ENCODE measurements at regions not wholly inside any gene's neighbourhood (a gene's known extent, or its start where the extent isn't known, plus 50 kb on each side); places are given as distances from the start of the nearest gene placed in this dataset.

- ChIA-PET CTCF (interaction anchor here (1.2 kb wide), 2 partner anchors 115 to 146 kb away, joined by 3 to 4 read pairs; no protein-coding TSS in a partner anchor), POLR2A (no interaction called here)
- Mint-ChIP-seq H3K27ac (no peak overlapping the region), H3K27me3 (ENCODE audit: low read depth) (no peaks in the 10 kb centered on the region), H3K4me1 (no peaks in the 10 kb centered on the region), H3K36me3 (no peaks in the 10 kb centered on the region), H3K4me3 (no peak overlapping the region), H3K9me3 (peaks cover 4% of the 10 kb centered on the region; the same call in 1 of the 2 replicates)
- ATAC-seq (no peak), DNase-seq (ENCODE audit: low spot score) (no peak)
- TF ChIP-seq SMAD4 (CRISPR knock-in tag; IDR thresholded peaks at IDR 0.05) (no peak), FOXK1 (CRISPR knock-in tag; IDR thresholded peaks at IDR 0.05) (no peak), ZNF423 (CRISPR knock-in tag; IDR thresholded peaks at IDR 0.05) (no peak), ZNF263 (CRISPR knock-in tag; IDR thresholded peaks at IDR 0.05; ENCODE audit: low read depth) (no peak), OVOL2 (CRISPR knock-in tag; IDR thresholded peaks at IDR 0.05; ENCODE audit: borderline replicate concordance) (no peak), MXD4 (CRISPR knock-in tag; IDR thresholded peaks at IDR 0.05; ENCODE audit: borderline replicate concordance) (no peak), CTCF (IDR thresholded peaks at IDR 0.05) (no peak), TCF7 (CRISPR knock-in tag; IDR thresholded peaks at IDR 0.05; ENCODE audit: low read depth) (no peak), ERG (CRISPR knock-in tag; IDR thresholded peaks at IDR 0.05) (no peak), CREB1 (CRISPR knock-in tag; IDR thresholded peaks at IDR 0.05) (no peak), NR3C1 (CRISPR knock-in tag; conservative IDR thresholded peaks at IDR 0.05; ENCODE audit: low read depth) (no peak), NR2C2 (CRISPR knock-in tag; IDR thresholded peaks at IDR 0.05) (no peak), ZNF232 (CRISPR knock-in tag; IDR thresholded peaks at IDR 0.05) (no peak)
- TF ChIP-seq, protein P1, sequence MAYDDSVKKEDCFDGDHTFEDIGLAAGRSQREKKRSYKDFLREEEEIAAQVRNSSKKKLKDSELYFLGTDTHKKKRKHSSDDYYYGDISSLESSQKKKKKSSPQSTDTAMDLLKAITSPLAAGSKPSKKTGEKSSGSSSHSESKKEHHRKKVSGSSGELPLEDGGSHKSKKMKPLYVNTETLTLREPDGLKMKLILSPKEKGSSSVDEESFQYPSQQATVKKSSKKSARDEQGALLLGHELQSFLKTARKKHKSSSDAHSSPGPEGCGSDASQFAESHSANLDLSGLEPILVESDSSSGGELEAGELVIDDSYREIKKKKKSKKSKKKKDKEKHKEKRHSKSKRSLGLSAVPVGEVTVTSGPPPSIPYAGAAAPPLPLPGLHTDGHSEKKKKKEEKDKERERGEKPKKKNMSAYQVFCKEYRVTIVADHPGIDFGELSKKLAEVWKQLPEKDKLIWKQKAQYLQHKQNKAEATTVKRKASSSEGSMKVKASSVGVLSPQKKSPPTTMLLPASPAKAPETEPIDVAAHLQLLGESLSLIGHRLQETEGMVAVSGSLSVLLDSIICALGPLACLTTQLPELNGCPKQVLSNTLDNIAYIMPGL (CRISPR knock-in tag; IDR thresholded peaks at IDR 0.05) = no peak
- TF ChIP-seq, protein P2, sequence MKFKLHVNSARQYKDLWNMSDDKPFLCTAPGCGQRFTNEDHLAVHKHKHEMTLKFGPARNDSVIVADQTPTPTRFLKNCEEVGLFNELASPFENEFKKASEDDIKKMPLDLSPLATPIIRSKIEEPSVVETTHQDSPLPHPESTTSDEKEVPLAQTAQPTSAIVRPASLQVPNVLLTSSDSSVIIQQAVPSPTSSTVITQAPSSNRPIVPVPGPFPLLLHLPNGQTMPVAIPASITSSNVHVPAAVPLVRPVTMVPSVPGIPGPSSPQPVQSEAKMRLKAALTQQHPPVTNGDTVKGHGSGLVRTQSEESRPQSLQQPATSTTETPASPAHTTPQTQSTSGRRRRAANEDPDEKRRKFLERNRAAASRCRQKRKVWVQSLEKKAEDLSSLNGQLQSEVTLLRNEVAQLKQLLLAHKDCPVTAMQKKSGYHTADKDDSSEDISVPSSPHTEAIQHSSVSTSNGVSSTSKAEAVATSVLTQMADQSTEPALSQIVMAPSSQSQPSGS (CRISPR knock-in tag; IDR thresholded peaks at IDR 0.05; ENCODE audit: borderline replicate concordance, low read depth) = no peak
- TF ChIP-seq, protein P3, sequence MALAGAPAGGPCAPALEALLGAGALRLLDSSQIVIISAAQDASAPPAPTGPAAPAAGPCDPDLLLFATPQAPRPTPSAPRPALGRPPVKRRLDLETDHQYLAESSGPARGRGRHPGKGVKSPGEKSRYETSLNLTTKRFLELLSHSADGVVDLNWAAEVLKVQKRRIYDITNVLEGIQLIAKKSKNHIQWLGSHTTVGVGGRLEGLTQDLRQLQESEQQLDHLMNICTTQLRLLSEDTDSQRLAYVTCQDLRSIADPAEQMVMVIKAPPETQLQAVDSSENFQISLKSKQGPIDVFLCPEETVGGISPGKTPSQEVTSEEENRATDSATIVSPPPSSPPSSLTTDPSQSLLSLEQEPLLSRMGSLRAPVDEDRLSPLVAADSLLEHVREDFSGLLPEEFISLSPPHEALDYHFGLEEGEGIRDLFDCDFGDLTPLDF (CRISPR knock-in tag; IDR thresholded peaks at IDR 0.05) = no peak
- TF ChIP-seq, protein P4, sequence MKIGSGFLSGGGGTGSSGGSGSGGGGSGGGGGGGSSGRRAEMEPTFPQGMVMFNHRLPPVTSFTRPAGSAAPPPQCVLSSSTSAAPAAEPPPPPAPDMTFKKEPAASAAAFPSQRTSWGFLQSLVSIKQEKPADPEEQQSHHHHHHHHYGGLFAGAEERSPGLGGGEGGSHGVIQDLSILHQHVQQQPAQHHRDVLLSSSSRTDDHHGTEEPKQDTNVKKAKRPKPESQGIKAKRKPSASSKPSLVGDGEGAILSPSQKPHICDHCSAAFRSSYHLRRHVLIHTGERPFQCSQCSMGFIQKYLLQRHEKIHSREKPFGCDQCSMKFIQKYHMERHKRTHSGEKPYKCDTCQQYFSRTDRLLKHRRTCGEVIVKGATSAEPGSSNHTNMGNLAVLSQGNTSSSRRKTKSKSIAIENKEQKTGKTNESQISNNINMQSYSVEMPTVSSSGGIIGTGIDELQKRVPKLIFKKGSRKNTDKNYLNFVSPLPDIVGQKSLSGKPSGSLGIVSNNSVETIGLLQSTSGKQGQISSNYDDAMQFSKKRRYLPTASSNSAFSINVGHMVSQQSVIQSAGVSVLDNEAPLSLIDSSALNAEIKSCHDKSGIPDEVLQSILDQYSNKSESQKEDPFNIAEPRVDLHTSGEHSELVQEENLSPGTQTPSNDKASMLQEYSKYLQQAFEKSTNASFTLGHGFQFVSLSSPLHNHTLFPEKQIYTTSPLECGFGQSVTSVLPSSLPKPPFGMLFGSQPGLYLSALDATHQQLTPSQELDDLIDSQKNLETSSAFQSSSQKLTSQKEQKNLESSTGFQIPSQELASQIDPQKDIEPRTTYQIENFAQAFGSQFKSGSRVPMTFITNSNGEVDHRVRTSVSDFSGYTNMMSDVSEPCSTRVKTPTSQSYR (CRISPR knock-in tag; IDR thresholded peaks at IDR 0.05) = no peak
- TF ChIP-seq, protein P5, sequence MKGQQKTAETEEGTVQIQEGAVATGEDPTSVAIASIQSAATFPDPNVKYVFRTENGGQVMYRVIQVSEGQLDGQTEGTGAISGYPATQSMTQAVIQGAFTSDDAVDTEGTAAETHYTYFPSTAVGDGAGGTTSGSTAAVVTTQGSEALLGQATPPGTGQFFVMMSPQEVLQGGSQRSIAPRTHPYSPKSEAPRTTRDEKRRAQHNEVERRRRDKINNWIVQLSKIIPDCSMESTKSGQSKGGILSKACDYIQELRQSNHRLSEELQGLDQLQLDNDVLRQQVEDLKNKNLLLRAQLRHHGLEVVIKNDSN (CRISPR knock-in tag; IDR thresholded peaks at IDR 0.05) = no peak
Observed at GRCh38 chr13:111620586-111620985, 300.1 kb downstream of the TEX29 start.

All from WTC11 (cell line).